Keratinocyte (primary cell): ENCODE measurements at regions not wholly inside any gene's neighbourhood (a gene's known extent, or its start where the extent isn't known, plus 50 kb on each side); places are given as distances from the start of the nearest gene placed in this dataset.

Experiments used
- DNase-seq: peaks from one replicate; pipeline ENCODE4 v3.0.0-alpha.2; 2011; ENCODE audit warnings: low read depth, missing footprints, low spot score
- FAIRE-seq: peaks from 2 replicates; lab custom pipeline; 2011; peaks lifted over from hg19 to GRCh38; lab: Jason Lieb, UNC
- H2AFZ ChIP-seq: 2 replicates; pipeline ENCODE4 v1.6.0; 2012; ENCODE audit warnings: low read length, control low read depth, inconsistent platforms; ENCODE audit not compliant: control insufficient read depth
- H3K27ac ChIP-seq: 2 replicates; pipeline ENCODE4 v1.5.1; 2011; ENCODE audit warnings: low read length; ENCODE audit not compliant: control insufficient read depth, insufficient read depth
- H3K27me3 ChIP-seq: 3 replicates; pipeline ENCODE4 v1.6.0; 2011; ENCODE audit warnings: low read length; ENCODE audit not compliant: control insufficient read depth, insufficient read depth; ENCODE audit errors: extremely low read depth
- H3K36me3 ChIP-seq, 2 experiments: 2 replicates in 1 of 2; 3 replicates in 1 of 2; pipeline ENCODE4 v1.5.1; 2011; ENCODE audit warnings: low read length in 2 of 2, mild to moderate bottlenecking in 1 of 2; ENCODE audit not compliant: control insufficient read depth in 2 of 2, insufficient read depth in 2 of 2; ENCODE audit errors: extremely low read depth in 1 of 2
- H3K4me1 ChIP-seq: 3 replicates; pipeline ENCODE4 v1.5.1; 2011; ENCODE audit warnings: low read length; ENCODE audit not compliant: control insufficient read depth, insufficient read depth; ENCODE audit errors: extremely low read depth
- H3K4me2 ChIP-seq: 3 replicates; pipeline ENCODE4 v1.6.0; 2011; ENCODE audit warnings: low read depth, low read length; ENCODE audit not compliant: control insufficient read depth, insufficient read depth; ENCODE audit errors: extremely low read depth
- H3K4me3 ChIP-seq, 3 experiments: fragments of 200-600 bp in 1 of 3; sonication (generic) in 1 of 3; 2 replicates in 2 of 3; 3 replicates in 1 of 3; pipeline ENCODE4 v1.5.1; 2011 to 2016; ENCODE audit warnings: low read length in 3 of 3, mild to moderate bottlenecking in 3 of 3, control low read depth in 2 of 3, inconsistent platforms in 1 of 3, low read depth in 1 of 3, mixed read lengths in 1 of 3, mixed run types in 1 of 3, moderate library complexity in 1 of 3; ENCODE audit not compliant: control insufficient read depth in 2 of 3, insufficient read depth in 2 of 3; ENCODE audit errors: extremely low read depth in 1 of 3
- H3K79me2 ChIP-seq: 2 replicates; pipeline ENCODE4 v1.6.0; 2012; ENCODE audit warnings: low read length; ENCODE audit not compliant: control insufficient read depth, insufficient read depth
- H3K9ac ChIP-seq: 3 replicates; pipeline ENCODE4 v1.6.0; 2011; ENCODE audit warnings: low read length; ENCODE audit not compliant: control insufficient read depth, insufficient read depth; ENCODE audit errors: extremely low read depth
- H3K9me1 ChIP-seq: 3 replicates; pipeline ENCODE4 v1.6.0; 2011; ENCODE audit warnings: low read length; ENCODE audit not compliant: control insufficient read depth, insufficient read depth; ENCODE audit errors: extremely low read depth
- H3K9me3 ChIP-seq: 2 replicates; pipeline ENCODE4 v1.5.1; 2012; ENCODE audit warnings: low read depth, low read length; ENCODE audit not compliant: control insufficient read depth
- H4K20me1 ChIP-seq: 3 replicates; pipeline ENCODE4 v1.6.0; 2011; ENCODE audit warnings: low read length; ENCODE audit not compliant: control insufficient read depth, insufficient read depth; ENCODE audit errors: extremely low read depth
- EZH2 ChIP-seq: IDR thresholded peaks from one replicate; pipeline ENCODE4 v1.6.1; 2012; ENCODE audit warnings: inconsistent platforms, mild to moderate bottlenecking, low read length, moderate library complexity
- dilution Hi-C: fragments of 300-500 bp; cut with MboI; formaldehyde crosslinking; loops from one replicate; pipeline ENCODE4 v1.7.0; 2020; ENCODE audit warnings: low sequenced_read_pairs; ENCODE audit not compliant: extremely low pct_ligation_motif_present
- TF ChIP-seq, protein P1 (sequence below), 3 experiments: IDR thresholded peaks in 1 of 3; conservative IDR thresholded peaks in 1 of 3; optimal IDR thresholded peaks in 1 of 3; 2 replicates in 2 of 3; 3 replicates in 1 of 3; pipeline versions ENCODE3 to v1.5.1; 2011; ENCODE audit warnings: low read length in 3 of 3, mild to moderate bottlenecking in 3 of 3, moderate library complexity in 2 of 3, control low read depth in 1 of 3, inconsistent platforms in 1 of 3; ENCODE audit not compliant: insufficient read depth in 2 of 3; ENCODE audit errors: extremely low read depth in 1 of 3

GRCh38 chr11:91305402-91305801 lies 919.2 kb upstream of the FAT3 start:
- DNase-seq (no peak), FAIRE-seq (no peak)
- Histone ChIP-seq H3K27me3 (no peaks in the 10 kb centered on the region), H3K4me2 (no peak overlapping the region), H3K27ac (no peak overlapping the region), H3K9ac (no peak overlapping the region), H3K36me3 (no peaks in the 10 kb centered on the region), H3K79me2 (no peaks in the 10 kb centered on the region), H3K9me3 (no peaks in the 10 kb centered on the region), H3K9me1 (no peaks in the 10 kb centered on the region), H3K4me3 (no peak overlapping the region), H4K20me1 (no peaks in the 10 kb centered on the region), H2AFZ (no peak overlapping the region), H3K4me1 (no peaks in the 10 kb centered on the region)
- dilution Hi-C loops, result no loop called here
- TF ChIP-seq, protein P1, sequence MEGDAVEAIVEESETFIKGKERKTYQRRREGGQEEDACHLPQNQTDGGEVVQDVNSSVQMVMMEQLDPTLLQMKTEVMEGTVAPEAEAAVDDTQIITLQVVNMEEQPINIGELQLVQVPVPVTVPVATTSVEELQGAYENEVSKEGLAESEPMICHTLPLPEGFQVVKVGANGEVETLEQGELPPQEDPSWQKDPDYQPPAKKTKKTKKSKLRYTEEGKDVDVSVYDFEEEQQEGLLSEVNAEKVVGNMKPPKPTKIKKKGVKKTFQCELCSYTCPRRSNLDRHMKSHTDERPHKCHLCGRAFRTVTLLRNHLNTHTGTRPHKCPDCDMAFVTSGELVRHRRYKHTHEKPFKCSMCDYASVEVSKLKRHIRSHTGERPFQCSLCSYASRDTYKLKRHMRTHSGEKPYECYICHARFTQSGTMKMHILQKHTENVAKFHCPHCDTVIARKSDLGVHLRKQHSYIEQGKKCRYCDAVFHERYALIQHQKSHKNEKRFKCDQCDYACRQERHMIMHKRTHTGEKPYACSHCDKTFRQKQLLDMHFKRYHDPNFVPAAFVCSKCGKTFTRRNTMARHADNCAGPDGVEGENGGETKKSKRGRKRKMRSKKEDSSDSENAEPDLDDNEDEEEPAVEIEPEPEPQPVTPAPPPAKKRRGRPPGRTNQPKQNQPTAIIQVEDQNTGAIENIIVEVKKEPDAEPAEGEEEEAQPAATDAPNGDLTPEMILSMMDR (optimal IDR thresholded peaks at IDR 0.05 in 1 of 3, IDR thresholded peaks at IDR 0.05 in 1 of 3, conservative IDR thresholded peaks at IDR 0.05 in 1 of 3; ENCODE audit: extremely low read depth in 1 of 3, insufficient read depth in 2 of 3, low read length in 3 of 3), result no peak
- TF ChIP-seq EZH2, result no peak

DNA sequence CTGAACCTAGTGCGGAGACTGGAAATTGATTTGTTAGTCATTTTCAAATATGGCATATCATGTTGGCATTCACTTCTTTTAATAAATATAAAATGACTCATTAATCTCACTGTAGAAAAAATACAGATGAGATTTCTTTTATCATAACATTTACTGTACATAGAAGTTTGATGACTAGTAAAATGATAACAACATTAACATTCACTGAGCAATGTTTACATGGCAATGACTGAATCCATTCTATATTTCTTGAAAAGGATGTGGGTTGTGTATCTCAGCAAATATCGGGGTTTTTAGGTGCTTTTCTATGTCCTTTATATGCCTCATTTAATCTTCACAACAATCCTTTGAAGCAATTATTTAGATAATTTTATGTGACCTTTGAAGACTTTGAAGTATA lies 920.9 kb upstream of the FAT3 start:
- H3K27ac ChIP-seq, result no peak overlapping the region
- H3K9ac ChIP-seq, result no peak overlapping the region
- no peak for DNase-seq
- TF ChIP-seq, protein P1 (optimal IDR thresholded peaks at IDR 0.05 in 1 of 3, IDR thresholded peaks at IDR 0.05 in 1 of 3, conservative IDR thresholded peaks at IDR 0.05 in 1 of 3; ENCODE audit: extremely low read depth in 1 of 3, insufficient read depth in 2 of 3, low read length in 3 of 3), result no peak
- no peak for TF ChIP-seq EZH2
- FAIRE-seq, result no peak
- no peak overlapping the region for H3K4me2 ChIP-seq
- no peak overlapping the region for H2AFZ ChIP-seq
- H3K79me2 ChIP-seq, result no peaks in the 10 kb centered on the region
- dilution Hi-C loops, result no loop called here
- no peaks in the 10 kb centered on the region for H3K9me3 ChIP-seq
- no peaks in the 10 kb centered on the region for H3K27me3 ChIP-seq
- no peaks in the 10 kb centered on the region for H3K9me1 ChIP-seq
- no peak overlapping the region for H3K4me3 ChIP-seq
- H3K36me3 ChIP-seq, result no peaks in the 10 kb centered on the region
- no peaks in the 10 kb centered on the region for H4K20me1 ChIP-seq
- H3K4me1 ChIP-seq, result no peaks in the 10 kb centered on the region
